ENCODE measurements at regions not wholly inside any gene's neighbourhood (a gene's known extent, or its start where the extent isn't known, plus 50 kb on each side); places are given as distances from the start of the nearest gene placed in this dataset.

- Histone ChIP-seq H3F3A (ENCODE audit: insufficient read depth, low read length, poor library complexity, severe bottlenecking) (no peaks in the 10 kb centered on the region), H2AFZ (ENCODE audit: low read depth, low read length) (no peak overlapping the region), H3K27ac (ENCODE audit: low read length) (no peak overlapping the region), H3K9me2 (ENCODE audit: insufficient read depth, low read length) (no peaks in the 10 kb centered on the region), H4K20me1 (ENCODE audit: insufficient read depth) (no peaks in the 10 kb centered on the region), H3K79me2 (replicated peaks; ENCODE audit: insufficient read depth, low read length) (peaks cover 3% of the 10 kb centered on the region), H3K4me3 (ENCODE audit: low read length) (no peak overlapping the region), H3K27me3 (ENCODE audit: insufficient read depth, low read depth, low read length) (no peaks in the 10 kb centered on the region), H3K36me3 (ENCODE audit: insufficient read depth, low read length) (no peaks in the 10 kb centered on the region), H3K9me3 (ENCODE audit: low read length) (no peaks in the 10 kb centered on the region), H3K9ac (ENCODE audit: low read length) (no peak overlapping the region), H3K4me2 (ENCODE audit: low read length) (no peak overlapping the region)
- TF ChIP-seq SMC3 (conservative IDR thresholded peaks at IDR 0.05; ENCODE audit: poor library complexity) (no peak), EZH2 (IDR thresholded peaks at IDR 0.05; ENCODE audit: borderline replicate concordance, insufficient read depth, low read length, poor library complexity, severe bottlenecking) (no peak), POLR2AphosphoS5 (IDR thresholded peaks at IDR 0.05) (no peak)
- TF ChIP-seq, protein P1, sequence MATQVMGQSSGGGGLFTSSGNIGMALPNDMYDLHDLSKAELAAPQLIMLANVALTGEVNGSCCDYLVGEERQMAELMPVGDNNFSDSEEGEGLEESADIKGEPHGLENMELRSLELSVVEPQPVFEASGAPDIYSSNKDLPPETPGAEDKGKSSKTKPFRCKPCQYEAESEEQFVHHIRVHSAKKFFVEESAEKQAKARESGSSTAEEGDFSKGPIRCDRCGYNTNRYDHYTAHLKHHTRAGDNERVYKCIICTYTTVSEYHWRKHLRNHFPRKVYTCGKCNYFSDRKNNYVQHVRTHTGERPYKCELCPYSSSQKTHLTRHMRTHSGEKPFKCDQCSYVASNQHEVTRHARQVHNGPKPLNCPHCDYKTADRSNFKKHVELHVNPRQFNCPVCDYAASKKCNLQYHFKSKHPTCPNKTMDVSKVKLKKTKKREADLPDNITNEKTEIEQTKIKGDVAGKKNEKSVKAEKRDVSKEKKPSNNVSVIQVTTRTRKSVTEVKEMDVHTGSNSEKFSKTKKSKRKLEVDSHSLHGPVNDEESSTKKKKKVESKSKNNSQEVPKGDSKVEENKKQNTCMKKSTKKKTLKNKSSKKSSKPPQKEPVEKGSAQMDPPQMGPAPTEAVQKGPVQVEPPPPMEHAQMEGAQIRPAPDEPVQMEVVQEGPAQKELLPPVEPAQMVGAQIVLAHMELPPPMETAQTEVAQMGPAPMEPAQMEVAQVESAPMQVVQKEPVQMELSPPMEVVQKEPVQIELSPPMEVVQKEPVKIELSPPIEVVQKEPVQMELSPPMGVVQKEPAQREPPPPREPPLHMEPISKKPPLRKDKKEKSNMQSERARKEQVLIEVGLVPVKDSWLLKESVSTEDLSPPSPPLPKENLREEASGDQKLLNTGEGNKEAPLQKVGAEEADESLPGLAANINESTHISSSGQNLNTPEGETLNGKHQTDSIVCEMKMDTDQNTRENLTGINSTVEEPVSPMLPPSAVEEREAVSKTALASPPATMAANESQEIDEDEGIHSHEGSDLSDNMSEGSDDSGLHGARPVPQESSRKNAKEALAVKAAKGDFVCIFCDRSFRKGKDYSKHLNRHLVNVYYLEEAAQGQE (IDR thresholded peaks at IDR 0.05; ENCODE audit: borderline replicate concordance), result no peak
These were observed 98.6 kb downstream of the NAV1 start for GRCh38 chr1:201637282-201638079.

DNA sequence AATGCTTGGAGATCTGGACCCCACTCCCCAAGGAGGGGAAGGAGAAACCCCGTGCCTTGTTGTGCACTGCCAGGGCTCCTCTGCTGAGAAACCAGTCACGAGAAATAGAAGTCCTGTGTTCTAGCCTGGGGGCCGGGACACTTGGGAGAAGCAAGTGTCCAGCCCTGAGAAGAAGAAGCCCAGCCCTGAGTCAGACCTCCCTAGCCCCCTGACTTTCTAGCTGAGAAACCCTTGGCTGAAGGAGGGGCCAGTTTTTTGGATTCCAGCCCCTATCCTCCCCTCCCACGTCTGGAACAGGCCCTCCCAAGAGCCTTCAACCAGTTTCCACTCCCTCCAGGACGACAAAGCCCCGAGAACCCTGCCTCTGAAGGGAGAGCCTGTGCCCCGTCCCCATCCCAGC lies 100.5 kb downstream of the NAV1 start:
- Histone ChIP-seq H3K79me2 (replicated peaks; ENCODE audit: insufficient read depth, low read length) (peaks cover 3% of the 10 kb centered on the region), H3K9me2 (ENCODE audit: insufficient read depth, low read length) (no peaks in the 10 kb centered on the region), H3K4me3 (ENCODE audit: low read length) (no peak overlapping the region), H3K9me3 (ENCODE audit: low read length) (no peaks in the 10 kb centered on the region), H3F3A (ENCODE audit: insufficient read depth, low read length, poor library complexity, severe bottlenecking) (no peaks in the 10 kb centered on the region), H2AFZ (ENCODE audit: low read depth, low read length) (no peak overlapping the region), H3K27ac (ENCODE audit: low read length) (no peak overlapping the region), H3K27me3 (ENCODE audit: insufficient read depth, low read depth, low read length) (no peaks in the 10 kb centered on the region), H3K9ac (ENCODE audit: low read length) (no peak overlapping the region), H4K20me1 (ENCODE audit: insufficient read depth) (no peaks in the 10 kb centered on the region), H3K36me3 (ENCODE audit: insufficient read depth, low read length) (no peaks in the 10 kb centered on the region), H3K4me2 (ENCODE audit: low read length) (no peak overlapping the region)
- TF ChIP-seq MXI1 (conservative IDR thresholded peaks at IDR 0.05; ENCODE audit: poor library complexity, severe bottlenecking), result no peak
- TF ChIP-seq SMC3 (conservative IDR thresholded peaks at IDR 0.05; ENCODE audit: poor library complexity), result no peak
- TF ChIP-seq POLR2AphosphoS5 (IDR thresholded peaks at IDR 0.05), result no peak
- TF ChIP-seq EZH2 (IDR thresholded peaks at IDR 0.05; ENCODE audit: borderline replicate concordance, insufficient read depth, low read length, poor library complexity, severe bottlenecking), result no peak
- no peak for TF ChIP-seq RAD21 (conservative IDR thresholded peaks at IDR 0.05)
- TF ChIP-seq, protein P1 (IDR thresholded peaks at IDR 0.05; ENCODE audit: borderline replicate concordance), result no peak
- no peak for TF ChIP-seq CTCF (IDR thresholded peaks at IDR 0.05; ENCODE audit: poor library complexity, severe bottlenecking)
- no peak for TF ChIP-seq EP300 (conservative IDR thresholded peaks at IDR 0.05; ENCODE audit: poor library complexity, severe bottlenecking)
- TF ChIP-seq TAF1 (IDR thresholded peaks at IDR 0.05; ENCODE audit: low read depth), result no peak
